Hematopoietic multipotent progenitor cell treated with erythropoietin and hydrocortisone succinate and interleukin-3 and kit ligand, for 4 days (in vitro differentiated cells): ENCODE measurements at regions not wholly inside any gene's neighbourhood (a gene's known extent, or its start where the extent isn't known, plus 50 kb on each side); places are given as distances from the start of the nearest gene placed in this dataset.
"Not testable (repeated sequence)": the region's sequence is repeated elsewhere in the genome, so short reads cannot be mapped to it uniquely, and the experiment has no call there.

ENCODE experiments used
- DNase-seq: peaks from one replicate; pipeline ENCODE4 v3.0.0-alpha.2; 2015

- no peak for DNase-seq
These were observed 296.8 kb downstream of the TENT5A start for GRCh38 chr6:81455641-81456040.

- DNase-seq = peak; percentile 9
These were observed 300.7 kb downstream of the TENT5A start for GRCh38 chr6:81451787-81452186.

GRCh38 chr6:81450180-81450579 is 302.3 kb downstream of the TENT5A start:
- DNase-seq = no peak

- no peak for DNase-seq
These were observed 306.0 kb downstream of the TENT5A start for GRCh38 chr6:81446509-81446908.

GRCh38 chr6:81439417-81439816 is 313.1 kb downstream of the TENT5A start:
- DNase-seq = no peak

- no peak for DNase-seq
These were observed 315.5 kb downstream of the TENT5A start for GRCh38 chr6:81436990-81437389.

GRCh38 chr6:81413306-81413705 is 339.2 kb downstream of the TENT5A start:
- DNase-seq = no peak

GRCh38 chr6:81401970-81402690 is 350.4 kb downstream of the TENT5A start:
- no peak for DNase-seq

GRCh38 chr6:81396916-81397315 is 355.6 kb downstream of the TENT5A start:
- DNase-seq = no peak

- DNase-seq = no peak
These were observed 365.3 kb downstream of the TENT5A start for GRCh38 chr6:81387163-81387562.

- no peak for DNase-seq
These were observed 367.6 kb downstream of the TENT5A start for GRCh38 chr6:81384921-81385320.

- no peak for DNase-seq
These were observed 369.0 kb downstream of the TENT5A start for GRCh38 chr6:81383472-81383871.

- DNase-seq = no peak
These were observed 369.6 kb downstream of the TENT5A start for GRCh38 chr6:81382852-81383251.

- no peak for DNase-seq
These were observed 371.0 kb downstream of the TENT5A start for GRCh38 chr6:81381382-81381916.

- DNase-seq = no peak
These were observed 371.7 kb downstream of the TENT5A start for GRCh38 chr6:81380718-81381338.

- DNase-seq = no peak
These were observed 375.7 kb downstream of the TENT5A start for GRCh38 chr6:81376745-81377144.

- no peak for DNase-seq
These were observed 379.1 kb downstream of the TENT5A start for GRCh38 chr6:81373414-81373813.

- no peak for DNase-seq
These were observed 380.6 kb downstream of the TENT5A start for GRCh38 chr6:81371930-81372329.

GRCh38 chr6:81366972-81367371 is 385.5 kb downstream of the TENT5A start:
- no peak for DNase-seq

- DNase-seq = no peak
These were observed 390.2 kb downstream of the TENT5A start for GRCh38 chr6:81362246-81362645.

GRCh38 chr6:81353262-81353661 is 399.2 kb downstream of the TENT5A start:
- no peak for DNase-seq

GRCh38 chr6:81344026-81344425 is 408.5 kb downstream of the TENT5A start:
- DNase-seq = not testable (repeated sequence)

- no peak for DNase-seq
These were observed 411.5 kb downstream of the TENT5A start for GRCh38 chr6:81340946-81341345.

- no peak for DNase-seq
These were observed 421.0 kb downstream of the TENT5A start for GRCh38 chr6:81331526-81331925.

GRCh38 chr6:81328700-81329099 is 423.8 kb downstream of the TENT5A start:
- DNase-seq = no peak
